GM12878 (cell line): ENCODE measurements at regions not wholly inside any gene's neighbourhood (a gene's known extent, or its start where the extent isn't known, plus 50 kb on each side); places are given as distances from the start of the nearest gene placed in this dataset.

Experiments used
- ATAC-seq: fragments of 200-7000 bp; cut with Tn5 transposase; 3 replicates; pipeline ENCODE4 v1.9.1; 2020; ENCODE audit warnings: mild to moderate bottlenecking, moderate library complexity
- BruUV-seq: library from RNA; stranded (reverse); fragments of 400-500 nt; replicated peaks from 2 replicates; lab custom pipeline; 2021; lab: Mats Ljungman, UMichigan
- CTCF ChIA-PET: fragments of 300-600 bp; sonication (Branson Sonifier 250); formaldehyde crosslinking; extraction: SDS; loops from one replicate; lab custom pipeline; 2021; ENCODE audit warnings: inconsistent platforms; lab: Yijun Ruan, JAX
- POLR2A ChIA-PET: fragments of 350-600 bp; formaldehyde crosslinking; extraction: SDS; loops from one replicate; lab custom pipeline; 2021; ENCODE audit warnings: inconsistent platforms; lab: Charles Lee
- RAD21 ChIA-PET: fragments of 300-600 bp; sonication (Branson Sonifier 250); formaldehyde crosslinking; loops from one replicate; lab custom pipeline; 2023; ENCODE audit warnings: antibody characterized with exemption; ENCODE audit not compliant: unreplicated experiment; lab: Charles Lee
- SMC1A ChIA-PET: fragments of 300-600 bp; sonication (Branson Sonifier 250); formaldehyde crosslinking; loops from one replicate; lab custom pipeline; 2023; ENCODE audit not compliant: unreplicated experiment, uncharacterized antibody; lab: Charles Lee
- DNase-seq: peaks from one replicate; pipeline ENCODE4 v3.0.0-alpha.2; 2011; ENCODE audit warnings: low read depth, low spot score
- FAIRE-seq: peaks from 3 replicates; lab custom pipeline; 2011; peaks lifted over from hg19 to GRCh38; lab: Jason Lieb, UNC
- H2AFZ ChIP-seq: 2 replicates; pipeline ENCODE4 v1.6.0; 2011; ENCODE audit warnings: low read depth, low read length, control low read depth; ENCODE audit not compliant: control insufficient read depth
- H3K27ac ChIP-seq: 2 replicates; pipeline ENCODE4 v1.5.1; 2011; ENCODE audit warnings: control low read depth; ENCODE audit not compliant: control insufficient read depth, insufficient read depth
- H3K27me3 ChIP-seq, 2 experiments: replicated peaks in 1 of 2; 2 replicates each; pipeline versions ENCODE4 v1.6.0 to v1.6.1; 2011; ENCODE audit warnings: low read length in 1 of 2; ENCODE audit not compliant: control insufficient read depth in 2 of 2, insufficient read depth in 2 of 2
- H3K36me3 ChIP-seq, 2 experiments: 2 replicates each; pipeline ENCODE4 v1.5.1; 2011; ENCODE audit warnings: low read length in 1 of 2; ENCODE audit not compliant: control insufficient read depth in 2 of 2, insufficient read depth in 2 of 2
- H3K4me1 ChIP-seq: 2 replicates; pipeline ENCODE4 v1.6.1; 2011; ENCODE audit warnings: mild to moderate bottlenecking, low read length, moderate library complexity, mixed read lengths; ENCODE audit not compliant: control insufficient read depth, insufficient read depth
- H3K4me2 ChIP-seq: 2 replicates; pipeline ENCODE4 v1.6.0; 2011; ENCODE audit warnings: control low read depth; ENCODE audit not compliant: control insufficient read depth, insufficient read depth
- H3K4me3 ChIP-seq: fragments of 200-600 bp; sonication (generic); 2 replicates; pipeline ENCODE4 v1.5.1; 2016
- H3K79me2 ChIP-seq: 2 replicates; pipeline ENCODE4 v1.6.0; 2011; ENCODE audit warnings: low read length; ENCODE audit not compliant: control insufficient read depth, insufficient read depth
- H3K9ac ChIP-seq: 2 replicates; pipeline ENCODE4 v1.8.0; 2011; ENCODE audit warnings: low read length, control low read depth, mixed read lengths; ENCODE audit not compliant: control insufficient read depth, insufficient read depth
- H3K9me3 ChIP-seq: replicated peaks from 3 replicates; pipeline ENCODE4 v1.5.1; 2011; ENCODE audit warnings: mild to moderate bottlenecking, low read length; ENCODE audit not compliant: control insufficient read depth, insufficient read depth
- H4K20me1 ChIP-seq: 2 replicates; pipeline ENCODE4 v1.6.0; 2011; ENCODE audit not compliant: control insufficient read depth, insufficient read depth
- BCL11A ChIP-seq: IDR thresholded peaks from 2 replicates; pipeline ENCODE4 v1.6.1; 2011; ENCODE audit warnings: low read depth, low read length
- CBX3 ChIP-seq: fragments of 200-600 bp; sonication (generic); IDR thresholded peaks from 2 replicates; pipeline ENCODE4 v1.6.1; 2016; ENCODE audit warnings: low read depth, borderline replicate concordance
- EP300 ChIP-seq, 2 experiments: fragments of 150-350 bp in 1 of 2; IDR thresholded peaks; 2 replicates each; pipeline ENCODE4 v1.6.1; 2011 to 2012; ENCODE audit warnings: low read depth in 2 of 2, low read length in 2 of 2, borderline replicate concordance in 1 of 2, improper control_type of control experiment in 1 of 2, inconsistent platforms in 1 of 2; ENCODE audit not compliant: control insufficient read depth in 1 of 2
- ESRRA ChIP-seq: IDR thresholded peaks from 2 replicates; pipeline ENCODE4 v1.6.1; 2012; ENCODE audit warnings: mild to moderate bottlenecking, low read length, improper control_type of control experiment
- ETV6 ChIP-seq, 2 experiments: fragments of 450-650 bp in 1 of 2; IDR thresholded peaks in 1 of 2; conservative IDR thresholded peaks in 1 of 2; 2 replicates each; pipeline ENCODE4 v1.6.1; 2014; ENCODE audit warnings: antibody characterized with exemption in 1 of 2, borderline replicate concordance in 1 of 2, low read depth in 1 of 2, mild to moderate bottlenecking in 1 of 2, moderate library complexity in 1 of 2
- FOS ChIP-seq: IDR thresholded peaks from 3 replicates; pipeline ENCODE4 v1.6.1; 2011; ENCODE audit warnings: borderline replicate concordance; ENCODE audit not compliant: insufficient read length; ENCODE audit errors: extremely low read depth
- NFXL1 ChIP-seq: fragments of 450-650 bp; IDR thresholded peaks from 2 replicates; pipeline ENCODE4 v1.6.1; 2017; ENCODE audit warnings: antibody characterized with exemption, mild to moderate bottlenecking, borderline replicate concordance
- NFYA ChIP-seq: IDR thresholded peaks from 2 replicates; pipeline ENCODE4 v1.6.1; 2011; ENCODE audit warnings: low read depth, mild to moderate bottlenecking, low read length, improper control_type of control experiment, borderline replicate concordance
- PAX5 ChIP-seq: IDR thresholded peaks from 2 replicates; pipeline ENCODE4 v1.6.1; 2011; ENCODE audit warnings: low read depth, low read length, borderline replicate concordance
- TAF1 ChIP-seq: IDR thresholded peaks from 2 replicates; pipeline ENCODE4 v1.6.1; 2011; ENCODE audit warnings: mild to moderate bottlenecking, low read depth, low read length, borderline replicate concordance
- ZNF274 ChIP-seq: IDR thresholded peaks from one replicate; pipeline ENCODE4 v1.8.0; 2011; ENCODE audit not compliant: insufficient read length, insufficient read depth
- WGBS: methylation state at CpG from one replicate; pipeline ENCODE4 v1.1.6; 2016; ENCODE audit warnings: low lambda C conversion rate; ENCODE audit not compliant: insufficient replicate concordance, insufficient coverage; ENCODE audit errors: missing lambda C conversion rate; 5-methylcytosine and 5-hydroxymethylcytosine counted together
- in situ Hi-C: fragments of 300-500 bp; cut with MboI; formaldehyde crosslinking; loops from 9 replicates; pipeline ENCODE4 v1.14.3; 2018; ENCODE audit warnings: mixed read lengths
- intact Hi-C: fragments of 100-400 bp; cut with micrococcal nuclease; formaldehyde crosslinking; loops from one replicate; pipeline ENCODE4 v1.14.2; 2022; ENCODE audit not compliant: unreplicated experiment
- TF ChIP-seq, protein P1 (sequence below): IDR thresholded peaks from 2 replicates; pipeline ENCODE4 v1.6.1; 2012; ENCODE audit warnings: low read depth, low read length, improper control_type of control experiment
- TF ChIP-seq, protein P2 (sequence below): fragments of 150-350 bp; IDR thresholded peaks from 2 replicates; pipeline ENCODE4 v1.6.1; 2016; ENCODE audit warnings: low read depth, low read length
- TF ChIP-seq, protein P3 (sequence below): fragments of 450-650 bp; IDR thresholded peaks from 2 replicates; pipeline ENCODE4 v1.6.1; 2018; ENCODE audit warnings: mild to moderate bottlenecking, low read depth, moderate library complexity; ENCODE audit not compliant: partially characterized antibody

DNA sequence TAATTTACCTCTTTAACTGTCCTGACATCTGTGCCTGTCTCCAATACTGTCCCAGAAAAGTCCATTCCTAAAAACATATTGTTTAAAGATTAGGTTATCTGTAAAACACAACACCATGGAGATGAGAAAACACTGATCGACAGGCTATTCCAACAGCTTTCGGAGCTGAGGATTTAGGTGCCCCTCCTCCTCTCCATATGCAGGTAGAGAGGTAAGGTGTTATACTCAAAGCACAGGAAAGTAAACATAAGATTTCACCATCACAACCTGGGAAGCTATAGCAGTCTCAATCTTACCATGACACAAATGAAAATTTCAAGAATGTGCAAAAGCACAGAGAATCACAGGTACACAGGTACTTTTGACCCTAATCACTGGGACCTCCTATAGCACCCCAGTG is 60.9 kb upstream of the RASAL2 start (continued):
- TF ChIP-seq EP300 (IDR thresholded peaks at IDR 0.05; ENCODE audit: borderline replicate concordance in 1 of 2, control insufficient read depth in 1 of 2, low read depth in 2 of 2, low read length in 2 of 2) (no peak), PAX5 (no peak), ESRRA (no peak), CBX3 (no peak), NFXL1 (no peak), BCL11A (no peak), TAF1 (no peak)
- TF ChIP-seq, protein P1, sequence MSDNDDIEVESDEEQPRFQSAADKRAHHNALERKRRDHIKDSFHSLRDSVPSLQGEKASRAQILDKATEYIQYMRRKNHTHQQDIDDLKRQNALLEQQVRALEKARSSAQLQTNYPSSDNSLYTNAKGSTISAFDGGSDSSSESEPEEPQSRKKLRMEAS = no peak

DNA sequence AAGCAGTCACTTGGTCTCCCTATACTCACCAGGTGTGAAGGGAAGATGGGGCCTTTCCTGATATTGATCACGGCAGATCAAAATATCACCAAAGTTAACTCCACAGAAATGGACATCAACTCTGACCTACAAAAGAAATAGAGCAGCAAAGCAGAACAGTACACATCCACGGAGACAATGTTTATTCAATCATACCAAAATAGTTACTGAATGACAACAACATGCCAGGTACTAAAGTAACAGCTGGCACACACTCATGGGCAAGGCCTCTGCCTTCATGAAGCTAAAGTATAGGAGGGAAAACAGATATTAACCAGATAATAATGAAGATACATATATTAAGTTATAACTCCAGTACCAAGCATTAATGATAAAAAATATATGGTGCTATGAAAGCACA is 59.2 kb upstream of the RASAL2 start:
- ATAC-seq (no peak), FAIRE-seq (no peak), DNase-seq (no peak)
- ChIA-PET CTCF (interaction anchor here (1.7 to 7.9 kb wide), 2 partner anchors 85 to 157 kb away, joined by 3 to 130 read pairs; no protein-coding TSS in a partner anchor), SMC1A (no interaction called here), RAD21 (interaction anchor here (1.5 kb wide), 1 partner anchor 156 kb away, joined by 4 read pairs; no protein-coding TSS in a partner anchor), POLR2A (no interaction called here)
- H3K27me3 ChIP-seq = peaks cover 0 to 8% of the 10 kb centered on the region in 2 experiments; a peak in 2 of 4 replicates
- H3K27ac ChIP-seq = no peak overlapping the region
- H3K36me3 ChIP-seq = no peaks in the 10 kb centered on the region
- H3K4me2 ChIP-seq = no peak overlapping the region
- no peak overlapping the region for H3K9ac ChIP-seq
- intact Hi-C loops (loop anchor here (5.0 kb wide), 1 partner anchor 253 kb away; no protein-coding TSS in a partner anchor), in situ Hi-C loops (loop anchor here (25.0 kb wide), 1 partner anchor 153 kb away; no protein-coding TSS in a partner anchor)
- no peak overlapping the region for H2AFZ ChIP-seq
- H4K20me1 ChIP-seq = no peaks in the 10 kb centered on the region
- no TSS peak for BruUV-seq
- H3K79me2 ChIP-seq = no peaks in the 10 kb centered on the region
- no peaks in the 10 kb centered on the region for H3K9me3 ChIP-seq
- no peaks in the 10 kb centered on the region for H3K4me1 ChIP-seq
- WGBS = 25% methylated on average over 2 of the region's 2 CpGs
- H3K4me3 ChIP-seq = no peak overlapping the region
- TF ChIP-seq, protein P2, sequence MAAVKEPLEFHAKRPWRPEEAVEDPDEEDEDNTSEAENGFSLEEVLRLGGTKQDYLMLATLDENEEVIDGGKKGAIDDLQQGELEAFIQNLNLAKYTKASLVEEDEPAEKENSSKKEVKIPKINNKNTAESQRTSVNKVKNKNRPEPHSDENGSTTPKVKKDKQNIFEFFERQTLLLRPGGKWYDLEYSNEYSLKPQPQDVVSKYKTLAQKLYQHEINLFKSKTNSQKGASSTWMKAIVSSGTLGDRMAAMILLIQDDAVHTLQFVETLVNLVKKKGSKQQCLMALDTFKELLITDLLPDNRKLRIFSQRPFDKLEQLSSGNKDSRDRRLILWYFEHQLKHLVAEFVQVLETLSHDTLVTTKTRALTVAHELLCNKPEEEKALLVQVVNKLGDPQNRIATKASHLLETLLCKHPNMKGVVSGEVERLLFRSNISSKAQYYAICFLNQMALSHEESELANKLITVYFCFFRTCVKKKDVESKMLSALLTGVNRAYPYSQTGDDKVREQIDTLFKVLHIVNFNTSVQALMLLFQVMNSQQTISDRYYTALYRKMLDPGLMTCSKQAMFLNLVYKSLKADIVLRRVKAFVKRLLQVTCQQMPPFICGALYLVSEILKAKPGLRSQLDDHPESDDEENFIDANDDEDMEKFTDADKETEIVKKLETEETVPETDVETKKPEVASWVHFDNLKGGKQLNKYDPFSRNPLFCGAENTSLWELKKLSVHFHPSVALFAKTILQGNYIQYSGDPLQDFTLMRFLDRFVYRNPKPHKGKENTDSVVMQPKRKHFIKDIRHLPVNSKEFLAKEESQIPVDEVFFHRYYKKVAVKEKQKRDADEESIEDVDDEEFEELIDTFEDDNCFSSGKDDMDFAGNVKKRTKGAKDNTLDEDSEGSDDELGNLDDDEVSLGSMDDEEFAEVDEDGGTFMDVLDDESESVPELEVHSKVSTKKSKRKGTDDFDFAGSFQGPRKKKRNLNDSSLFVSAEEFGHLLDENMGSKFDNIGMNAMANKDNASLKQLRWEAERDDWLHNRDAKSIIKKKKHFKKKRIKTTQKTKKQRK = no peak
- TF ChIP-seq EP300 (IDR thresholded peaks at IDR 0.05; ENCODE audit: borderline replicate concordance in 1 of 2, control insufficient read depth in 1 of 2, low read depth in 2 of 2, low read length in 2 of 2) (no peak), FOS (no peak), NFYA (no peak), ZNF274 (no peak), ETV6 (conservative IDR thresholded peaks at IDR 0.05 in 1 of 2, IDR thresholded peaks at IDR 0.05 in 1 of 2; ENCODE audit: borderline replicate concordance in 1 of 2, low read depth in 1 of 2) (no peak)
- TF ChIP-seq, protein P3, sequence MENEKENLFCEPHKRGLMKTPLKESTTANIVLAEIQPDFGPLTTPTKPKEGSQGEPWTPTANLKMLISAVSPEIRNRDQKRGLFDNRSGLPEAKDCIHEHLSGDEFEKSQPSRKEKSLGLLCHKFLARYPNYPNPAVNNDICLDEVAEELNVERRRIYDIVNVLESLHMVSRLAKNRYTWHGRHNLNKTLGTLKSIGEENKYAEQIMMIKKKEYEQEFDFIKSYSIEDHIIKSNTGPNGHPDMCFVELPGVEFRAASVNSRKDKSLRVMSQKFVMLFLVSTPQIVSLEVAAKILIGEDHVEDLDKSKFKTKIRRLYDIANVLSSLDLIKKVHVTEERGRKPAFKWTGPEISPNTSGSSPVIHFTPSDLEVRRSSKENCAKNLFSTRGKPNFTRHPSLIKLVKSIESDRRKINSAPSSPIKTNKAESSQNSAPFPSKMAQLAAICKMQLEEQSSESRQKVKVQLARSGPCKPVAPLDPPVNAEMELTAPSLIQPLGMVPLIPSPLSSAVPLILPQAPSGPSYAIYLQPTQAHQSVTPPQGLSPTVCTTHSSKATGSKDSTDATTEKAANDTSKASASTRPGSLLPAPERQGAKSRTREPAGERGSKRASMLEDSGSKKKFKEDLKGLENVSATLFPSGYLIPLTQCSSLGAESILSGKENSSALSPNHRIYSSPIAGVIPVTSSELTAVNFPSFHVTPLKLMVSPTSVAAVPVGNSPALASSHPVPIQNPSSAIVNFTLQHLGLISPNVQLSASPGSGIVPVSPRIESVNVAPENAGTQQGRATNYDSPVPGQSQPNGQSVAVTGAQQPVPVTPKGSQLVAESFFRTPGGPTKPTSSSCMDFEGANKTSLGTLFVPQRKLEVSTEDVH = no peak
